ENCODE measurements at regions not wholly inside any gene's neighbourhood (a gene's known extent, or its start where the extent isn't known, plus 50 kb on each side); places are given as distances from the start of the nearest gene placed in this dataset.

- TF ChIP-seq EZH2 (IDR thresholded peaks at IDR 0.05; ENCODE audit: insufficient read depth, low read length), result no peak
- TF ChIP-seq, protein P1, sequence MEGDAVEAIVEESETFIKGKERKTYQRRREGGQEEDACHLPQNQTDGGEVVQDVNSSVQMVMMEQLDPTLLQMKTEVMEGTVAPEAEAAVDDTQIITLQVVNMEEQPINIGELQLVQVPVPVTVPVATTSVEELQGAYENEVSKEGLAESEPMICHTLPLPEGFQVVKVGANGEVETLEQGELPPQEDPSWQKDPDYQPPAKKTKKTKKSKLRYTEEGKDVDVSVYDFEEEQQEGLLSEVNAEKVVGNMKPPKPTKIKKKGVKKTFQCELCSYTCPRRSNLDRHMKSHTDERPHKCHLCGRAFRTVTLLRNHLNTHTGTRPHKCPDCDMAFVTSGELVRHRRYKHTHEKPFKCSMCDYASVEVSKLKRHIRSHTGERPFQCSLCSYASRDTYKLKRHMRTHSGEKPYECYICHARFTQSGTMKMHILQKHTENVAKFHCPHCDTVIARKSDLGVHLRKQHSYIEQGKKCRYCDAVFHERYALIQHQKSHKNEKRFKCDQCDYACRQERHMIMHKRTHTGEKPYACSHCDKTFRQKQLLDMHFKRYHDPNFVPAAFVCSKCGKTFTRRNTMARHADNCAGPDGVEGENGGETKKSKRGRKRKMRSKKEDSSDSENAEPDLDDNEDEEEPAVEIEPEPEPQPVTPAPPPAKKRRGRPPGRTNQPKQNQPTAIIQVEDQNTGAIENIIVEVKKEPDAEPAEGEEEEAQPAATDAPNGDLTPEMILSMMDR (IDR thresholded peaks at IDR 0.05; ENCODE audit: insufficient read depth, low read depth, low read length), result no peak
- Mint-ChIP-seq H3K4me1 (ENCODE audit: low read depth, unreplicated experiment) (peaks cover 24% of the 10 kb centered on the region), H3K4me3 (ENCODE audit: unreplicated experiment) (no peak overlapping the region), H3K27me3 (ENCODE audit: low read depth, unreplicated experiment) (no peaks in the 10 kb centered on the region), H3K27ac (ENCODE audit: unreplicated experiment) (peak overlapping the region; percentile 30), H3K9me3 (ENCODE audit: unreplicated experiment) (peaks cover 18% of the 10 kb centered on the region), H3K36me3 (ENCODE audit: low read depth, unreplicated experiment) (peaks cover 3% of the 10 kb centered on the region)
- no peak overlapping the region for H2AFZ ChIP-seq (ENCODE audit: low read depth, low read length)
- H3K4me3 ChIP-seq (ENCODE audit: insufficient read depth, low read depth, low read length), result no peak overlapping the region
- no peaks in the 10 kb centered on the region for H3K79me2 ChIP-seq (ENCODE audit: insufficient read depth, low read length)
- peaks cover 6% of the 10 kb centered on the region for H3K9me3 ChIP-seq (ENCODE audit: insufficient read depth, low read depth, low read length)
- no peak overlapping the region for H3K9ac ChIP-seq (ENCODE audit: low read length)
- no peaks in the 10 kb centered on the region for H3K27me3 ChIP-seq (ENCODE audit: insufficient read depth, low read length)
- H3K36me3 ChIP-seq (ENCODE audit: insufficient read depth, low read length), result no peaks in the 10 kb centered on the region
- no peak for DNase-seq (ENCODE audit: low read depth)
- H3K4me1 ChIP-seq (ENCODE audit: insufficient read depth, low read length), result no peaks in the 10 kb centered on the region
- H4K20me1 ChIP-seq (ENCODE audit: insufficient read depth, low read length), result no peaks in the 10 kb centered on the region
- H3K4me2 ChIP-seq (ENCODE audit: low read length), result no peak overlapping the region
- no peak overlapping the region for H3K27ac ChIP-seq (ENCODE audit: low read depth, low read length)
- no peak for FAIRE-seq
Measured at GRCh38 chr1:221946768-221947167, 204.9 kb upstream of the DUSP10 start.

GRCh38 chr1:221945669-221946068 lies 203.8 kb upstream of the DUSP10 start:
- Histone ChIP-seq H3K27ac (ENCODE audit: low read depth, low read length) (no peak overlapping the region), H3K9me3 (ENCODE audit: insufficient read depth, low read depth, low read length) (peaks cover 6% of the 10 kb centered on the region), H3K79me2 (ENCODE audit: insufficient read depth, low read length) (no peaks in the 10 kb centered on the region), H3K36me3 (ENCODE audit: insufficient read depth, low read length) (no peaks in the 10 kb centered on the region), H4K20me1 (ENCODE audit: insufficient read depth, low read length) (no peaks in the 10 kb centered on the region), H3K9ac (ENCODE audit: low read length) (no peak overlapping the region), H3K27me3 (ENCODE audit: insufficient read depth, low read length) (no peaks in the 10 kb centered on the region), H3K4me1 (ENCODE audit: insufficient read depth, low read length) (no peaks in the 10 kb centered on the region), H2AFZ (ENCODE audit: low read depth, low read length) (no peak overlapping the region), H3K4me3 (ENCODE audit: insufficient read depth, low read depth, low read length) (no peak overlapping the region), H3K4me2 (ENCODE audit: low read length) (no peak overlapping the region)
- H3K36me3 Mint-ChIP-seq (ENCODE audit: low read depth, unreplicated experiment), result peaks cover 3% of the 10 kb centered on the region
- no peak for DNase-seq (ENCODE audit: low read depth)
- peaks cover 15% of the 10 kb centered on the region for H3K9me3 Mint-ChIP-seq (ENCODE audit: unreplicated experiment)
- FAIRE-seq, result no peak
- H3K4me3 Mint-ChIP-seq (ENCODE audit: unreplicated experiment), result no peak overlapping the region
- TF ChIP-seq EZH2 (IDR thresholded peaks at IDR 0.05; ENCODE audit: insufficient read depth, low read length), result no peak
- TF ChIP-seq, protein P1 (IDR thresholded peaks at IDR 0.05; ENCODE audit: insufficient read depth, low read depth, low read length), result no peak
- H3K4me1 Mint-ChIP-seq (ENCODE audit: low read depth, unreplicated experiment), result peaks cover 24% of the 10 kb centered on the region
- no peak overlapping the region for H3K27ac Mint-ChIP-seq (ENCODE audit: unreplicated experiment)
- no peaks in the 10 kb centered on the region for H3K27me3 Mint-ChIP-seq (ENCODE audit: low read depth, unreplicated experiment)

GRCh38 chr1:221944247-221944870 lies 202.5 kb upstream of the DUSP10 start:
- no peak for FAIRE-seq
- H3K27ac ChIP-seq (ENCODE audit: low read depth, low read length), result no peak overlapping the region
- DNase-seq (ENCODE audit: low read depth), result no peak
- H4K20me1 ChIP-seq (ENCODE audit: insufficient read depth, low read length), result no peaks in the 10 kb centered on the region
- no peak overlapping the region for H3K4me2 ChIP-seq (ENCODE audit: low read length)
- Mint-ChIP-seq H3K4me3 (ENCODE audit: unreplicated experiment) (no peak overlapping the region), H3K27me3 (ENCODE audit: low read depth, unreplicated experiment) (no peaks in the 10 kb centered on the region), H3K4me1 (ENCODE audit: low read depth, unreplicated experiment) (peaks cover 23% of the 10 kb centered on the region), H3K36me3 (ENCODE audit: low read depth, unreplicated experiment) (peaks cover 3% of the 10 kb centered on the region), H3K9me3 (ENCODE audit: unreplicated experiment) (peaks cover 15% of the 10 kb centered on the region), H3K27ac (ENCODE audit: unreplicated experiment) (no peak overlapping the region)
- H3K9ac ChIP-seq (ENCODE audit: low read length), result no peak overlapping the region
- H3K9me3 ChIP-seq (ENCODE audit: insufficient read depth, low read depth, low read length), result peaks cover 6% of the 10 kb centered on the region
- no peak for TF ChIP-seq EZH2 (IDR thresholded peaks at IDR 0.05; ENCODE audit: insufficient read depth, low read length)
- TF ChIP-seq, protein P1 (IDR thresholded peaks at IDR 0.05; ENCODE audit: insufficient read depth, low read depth, low read length), result no peak
- H3K4me3 ChIP-seq (ENCODE audit: insufficient read depth, low read depth, low read length), result no peak overlapping the region
- H3K36me3 ChIP-seq (ENCODE audit: insufficient read depth, low read length), result no peaks in the 10 kb centered on the region
- H3K79me2 ChIP-seq (ENCODE audit: insufficient read depth, low read length), result no peaks in the 10 kb centered on the region
- H2AFZ ChIP-seq (ENCODE audit: low read depth, low read length), result no peak overlapping the region
- no peaks in the 10 kb centered on the region for H3K4me1 ChIP-seq (ENCODE audit: insufficient read depth, low read length)
- no peaks in the 10 kb centered on the region for H3K27me3 ChIP-seq (ENCODE audit: insufficient read depth, low read length)
